ENCODE measurements at regions not wholly inside any gene's neighbourhood (a gene's known extent, or its start where the extent isn't known, plus 50 kb on each side); places are given as distances from the start of the nearest gene placed in this dataset.
"Not testable (repeated sequence)": the region's sequence is repeated elsewhere in the genome, so short reads cannot be mapped to it uniquely, and the experiment has no call there.

GRCh38 chr6:27133281-27134227 lies 113.9 kb upstream of the PRSS16 start:
- no peaks in the 10 kb centered on the region for H3K9me3 Mint-ChIP-seq
- no peak overlapping the region for H3K27ac Mint-ChIP-seq
- H3K4me3 Mint-ChIP-seq = no peak overlapping the region
- peaks cover 17% of the 10 kb centered on the region for H3K4me1 Mint-ChIP-seq
- no peaks in the 10 kb centered on the region for H3K27me3 Mint-ChIP-seq
- peak; percentile 18 for ATAC-seq
- H3K36me3 Mint-ChIP-seq (ENCODE audit: low read depth) = no peaks in the 10 kb centered on the region
- DNase-seq = peak; percentile 79

- H3K27ac Mint-ChIP-seq = peak overlapping the region; percentile 52
Measured at GRCh38 chr6:27135087-27135657, 112.3 kb upstream of the PRSS16 start.

GRCh38 chr6:27136077-27136644 lies 111.3 kb upstream of the PRSS16 start:
- Mint-ChIP-seq H3K27ac (no peak overlapping the region), H3K36me3 (ENCODE audit: low read depth) (peaks cover 2% of the 10 kb centered on the region), H3K4me3 (no peak overlapping the region), H3K4me1 (peaks cover 26% of the 10 kb centered on the region), H3K9me3 (no peaks in the 10 kb centered on the region), H3K27me3 (no peaks in the 10 kb centered on the region)
- no peak for DNase-seq
- no peak for ATAC-seq

More at GRCh38 chr6:27135087-27135657, 112.3 kb upstream of the PRSS16 start:
- Mint-ChIP-seq H3K4me3 (no peak overlapping the region), H3K27me3 (no peaks in the 10 kb centered on the region), H3K4me1 (peaks cover 24% of the 10 kb centered on the region), H3K36me3 (ENCODE audit: low read depth) (no peaks in the 10 kb centered on the region), H3K9me3 (no peaks in the 10 kb centered on the region)
- DNase-seq (no peak), ATAC-seq (no peak)

GRCh38 chr6:27136978-27137814 lies 110.3 kb upstream of the PRSS16 start:
- Mint-ChIP-seq H3K27ac (peak overlapping the region; percentile 49), H3K36me3 (ENCODE audit: low read depth) (peaks cover 2% of the 10 kb centered on the region), H3K27me3 (no peaks in the 10 kb centered on the region), H3K4me1 (peaks cover 35% of the 10 kb centered on the region), H3K4me3 (no peak overlapping the region), H3K9me3 (no peaks in the 10 kb centered on the region)
- ATAC-seq (no peak), DNase-seq (no peak)

GRCh38 chr6:27138406-27138805 lies 109.1 kb upstream of the PRSS16 start:
- ATAC-seq = no peak
- peak overlapping the region; percentile 94 for H3K27ac Mint-ChIP-seq
- H3K4me1 Mint-ChIP-seq = peaks cover 43% of the 10 kb centered on the region
- no peaks in the 10 kb centered on the region for H3K9me3 Mint-ChIP-seq
- no peaks in the 10 kb centered on the region for H3K27me3 Mint-ChIP-seq
- peak overlapping the region; percentile 89 for H3K4me3 Mint-ChIP-seq
- peaks cover 4% of the 10 kb centered on the region for H3K36me3 Mint-ChIP-seq (ENCODE audit: low read depth)
- DNase-seq = no peak

- peaks cover 49% of the 10 kb centered on the region for H3K4me1 Mint-ChIP-seq
- H3K27me3 Mint-ChIP-seq = no peaks in the 10 kb centered on the region
- peak overlapping the region; percentile 89 for H3K4me3 Mint-ChIP-seq
- peak; percentile 82 for DNase-seq
- peak overlapping the region; percentile 94 for H3K27ac Mint-ChIP-seq
- no peaks in the 10 kb centered on the region for H3K9me3 Mint-ChIP-seq
- ATAC-seq = peak; percentile 76
- H3K36me3 Mint-ChIP-seq (ENCODE audit: low read depth) = peaks cover 5% of the 10 kb centered on the region
Measured at GRCh38 chr6:27138837-27139755, 108.4 kb upstream of the PRSS16 start.

- Mint-ChIP-seq H3K4me1 (peaks cover 52% of the 10 kb centered on the region), H3K27me3 (no peaks in the 10 kb centered on the region), H3K9me3 (no peaks in the 10 kb centered on the region), H3K4me3 (peak overlapping the region; percentile 89), H3K36me3 (ENCODE audit: low read depth) (peaks cover 5% of the 10 kb centered on the region), H3K27ac (peak overlapping the region; percentile 94)
- ATAC-seq = peak; percentile 45
- peak; percentile 39 for DNase-seq
Measured at GRCh38 chr6:27139756-27140579, 107.5 kb upstream of the PRSS16 start.

GRCh38 chr6:27140999-27141528 lies 106.4 kb upstream of the PRSS16 start:
- DNase-seq (no peak), ATAC-seq (no peak)
- Mint-ChIP-seq H3K27me3 (no peaks in the 10 kb centered on the region), H3K4me1 (peaks cover 50% of the 10 kb centered on the region), H3K36me3 (ENCODE audit: low read depth) (peaks cover 5% of the 10 kb centered on the region), H3K9me3 (no peaks in the 10 kb centered on the region), H3K4me3 (peak overlapping the region; percentile 89), H3K27ac (peak overlapping the region; percentile 83)

GRCh38 chr6:27141529-27142015 lies 105.9 kb upstream of the PRSS16 start:
- H3K9me3 Mint-ChIP-seq = no peaks in the 10 kb centered on the region
- H3K4me1 Mint-ChIP-seq = peaks cover 48% of the 10 kb centered on the region
- no peaks in the 10 kb centered on the region for H3K27me3 Mint-ChIP-seq
- DNase-seq (no peak), ATAC-seq (no peak)
- peak overlapping the region; percentile 62 for H3K27ac Mint-ChIP-seq
- peaks cover 5% of the 10 kb centered on the region for H3K36me3 Mint-ChIP-seq (ENCODE audit: low read depth)
- H3K4me3 Mint-ChIP-seq = peak overlapping the region; percentile 89

GRCh38 chr6:27143020-27143388 lies 104.5 kb upstream of the PRSS16 start:
- peak overlapping the region; percentile 28 for H3K4me3 Mint-ChIP-seq
- peaks cover 47% of the 10 kb centered on the region for H3K4me1 Mint-ChIP-seq
- not testable (repeated sequence) for H3K36me3 Mint-ChIP-seq (ENCODE audit: low read depth); DNase-seq; ATAC-seq; H3K27me3 Mint-ChIP-seq; H3K9me3 Mint-ChIP-seq
- H3K27ac Mint-ChIP-seq = peak overlapping the region; percentile 58

GRCh38 chr6:27143474-27144026 lies 104.0 kb upstream of the PRSS16 start:
- Mint-ChIP-seq H3K27ac (peak overlapping the region; percentile 58), H3K9me3 (no peaks in the 10 kb centered on the region), H3K36me3 (ENCODE audit: low read depth) (peaks cover 5% of the 10 kb centered on the region), H3K27me3 (no peaks in the 10 kb centered on the region), H3K4me1 (peaks cover 42% of the 10 kb centered on the region), H3K4me3 (peak overlapping the region; percentile 28)
- DNase-seq (no peak), ATAC-seq (no peak)

GRCh38 chr6:27144740-27145079 lies 102.8 kb upstream of the PRSS16 start:
- H3K27me3 Mint-ChIP-seq = no peaks in the 10 kb centered on the region
- no peak for DNase-seq
- peaks cover 35% of the 10 kb centered on the region for H3K4me1 Mint-ChIP-seq
- H3K27ac Mint-ChIP-seq = no peak overlapping the region
- H3K36me3 Mint-ChIP-seq (ENCODE audit: low read depth) = peaks cover 5% of the 10 kb centered on the region
- H3K9me3 Mint-ChIP-seq = no peaks in the 10 kb centered on the region
- H3K4me3 Mint-ChIP-seq = no peak overlapping the region
- ATAC-seq = no peak
